Parathyroid adenoma (tissue), 2 donors: ENCODE measurements at regions not wholly inside any gene's neighbourhood (a gene's known extent, or its start where the extent isn't known, plus 50 kb on each side); places are given as distances from the start of the nearest gene placed in this dataset.

Source experiments
- H2AFZ ChIP-seq: fragments of 300-600 bp; sonication (generic); one replicate; pipeline ENCODE4 v1.7.0; 2017; ENCODE audit warnings: antibody characterized with exemption, mild to moderate bottlenecking
- H3K27ac ChIP-seq: fragments of 300-600 bp; sonication (generic); one replicate; pipeline ENCODE4 v1.7.0; 2017
- H3K27me3 ChIP-seq: fragments of 300-600 bp; sonication (generic); one replicate; pipeline ENCODE4 v1.7.0; 2017; ENCODE audit warnings: low read length; ENCODE audit not compliant: control insufficient read depth, insufficient read depth
- H3K36me3 ChIP-seq: fragments of 300-600 bp; sonication (generic); one replicate; pipeline ENCODE4 v1.7.0; 2017; ENCODE audit warnings: low read length; ENCODE audit not compliant: control insufficient read depth, insufficient read depth
- H3K4me1 ChIP-seq: fragments of 300-600 bp; sonication (generic); one replicate; pipeline ENCODE4 v1.7.0; 2017; ENCODE audit warnings: control low read depth
- H3K4me2 ChIP-seq: fragments of 300-600 bp; sonication (generic); one replicate; pipeline ENCODE4 v1.7.0; 2017; ENCODE audit warnings: low read length
- H3K4me3 ChIP-seq: fragments of 300-600 bp; sonication (generic); one replicate; pipeline ENCODE4 v1.7.0; 2017; ENCODE audit warnings: low read depth, low read length
- H3K79me2 ChIP-seq: fragments of 300-600 bp; sonication (generic); one replicate; pipeline ENCODE4 v1.7.0; 2017; ENCODE audit warnings: control low read depth
- H3K9ac ChIP-seq: fragments of 300-600 bp; sonication (generic); one replicate; pipeline ENCODE4 v1.7.0; 2017; ENCODE audit warnings: mild to moderate bottlenecking
- H3K9me3 ChIP-seq: fragments of 300-600 bp; sonication (generic); one replicate; pipeline ENCODE4 v1.7.0; 2017; ENCODE audit warnings: low read length; ENCODE audit not compliant: control insufficient read depth
- CTCF ChIP-seq: fragments of 300-600 bp; sonication (generic); IDR thresholded peaks from one replicate; pipeline ENCODE4 v1.7.0; 2017; ENCODE audit warnings: antibody characterized with exemption, mild to moderate bottlenecking
- donor health status: primary hyperparathyroidism.

- H3K79me2 ChIP-seq, result no peaks in the 10 kb centered on the region
- TF ChIP-seq CTCF, result no peak
- H3K4me1 ChIP-seq, result no peaks in the 10 kb centered on the region
- no peaks in the 10 kb centered on the region for H3K27me3 ChIP-seq
- H3K9ac ChIP-seq, result no peak overlapping the region
- peak overlapping the region; percentile 32 for H3K4me2 ChIP-seq
- H3K4me3 ChIP-seq, result peak overlapping the region; percentile 31
- no peaks in the 10 kb centered on the region for H3K36me3 ChIP-seq
- no peak overlapping the region for H2AFZ ChIP-seq
- no peaks in the 10 kb centered on the region for H3K9me3 ChIP-seq
- H3K27ac ChIP-seq, result no peak overlapping the region
Measured at GRCh38 chr6:18062733-18063132, 59.7 kb downstream of the NHLRC1 start.

DNA sequence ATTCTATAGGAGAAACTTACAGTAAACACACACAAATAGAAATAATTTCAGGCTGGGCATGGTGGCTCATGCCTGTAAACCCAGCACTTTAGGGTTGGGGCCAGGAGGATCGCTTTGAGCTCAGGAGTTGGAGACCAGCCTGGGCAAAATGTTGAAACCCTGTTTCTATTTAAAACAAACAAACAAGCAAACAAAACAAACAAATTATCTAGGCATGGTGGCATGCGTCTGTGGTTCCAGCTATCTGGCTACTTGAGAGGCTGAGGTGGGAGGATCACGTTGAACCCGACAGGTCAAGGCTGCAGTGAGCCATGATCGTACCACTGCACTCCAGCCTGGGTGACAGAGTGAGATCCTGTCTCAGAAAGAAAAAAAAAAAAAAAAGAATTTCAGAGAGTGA, 64.0 kb downstream of the NHLRC1 start:
- no peak for TF ChIP-seq CTCF
- H3K27me3 ChIP-seq, result no peaks in the 10 kb centered on the region
- H3K79me2 ChIP-seq, result no peaks in the 10 kb centered on the region
- H3K36me3 ChIP-seq, result no peaks in the 10 kb centered on the region
- no peak overlapping the region for H2AFZ ChIP-seq
- H3K9ac ChIP-seq, result no peak overlapping the region
- H3K27ac ChIP-seq, result no peak overlapping the region
- no peaks in the 10 kb centered on the region for H3K4me1 ChIP-seq
- no peaks in the 10 kb centered on the region for H3K9me3 ChIP-seq
- H3K4me3 ChIP-seq, result no peak overlapping the region
- no peak overlapping the region for H3K4me2 ChIP-seq

DNA sequence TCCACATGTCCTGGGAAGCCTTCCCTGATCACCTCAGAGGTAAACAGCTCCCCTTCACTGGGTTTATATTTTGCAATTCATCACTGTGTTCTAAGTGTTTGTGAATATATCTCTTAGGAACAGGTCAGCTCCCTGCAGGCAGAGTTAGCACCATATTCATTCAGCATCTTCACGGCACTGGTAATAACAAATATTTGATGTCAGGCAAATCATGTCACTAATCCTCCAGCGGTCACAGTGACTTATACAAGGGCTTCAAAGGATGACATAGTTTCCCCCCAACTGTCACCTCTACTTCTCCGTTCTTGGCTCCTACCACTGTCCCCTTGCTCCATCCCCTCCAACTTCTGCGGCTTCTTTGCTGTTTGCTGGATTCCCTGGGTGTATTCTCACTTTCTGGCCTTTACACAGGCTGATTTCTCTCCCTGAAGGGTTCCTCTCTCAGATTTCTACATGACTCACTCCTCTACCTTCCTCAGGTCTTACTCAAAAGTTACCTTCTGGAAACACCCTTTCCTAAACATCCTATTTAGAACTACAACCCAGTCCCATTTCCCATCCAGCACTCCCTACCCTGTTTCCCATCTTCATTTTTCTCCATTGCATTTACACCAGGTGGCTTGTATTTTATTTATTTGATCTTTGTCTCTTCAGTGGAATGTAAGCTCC, 66.6 kb downstream of the NHLRC1 start:
- Histone ChIP-seq H3K27ac (no peak overlapping the region), H3K27me3 (no peaks in the 10 kb centered on the region), H3K4me1 (no peaks in the 10 kb centered on the region), H3K79me2 (no peaks in the 10 kb centered on the region), H2AFZ (no peak overlapping the region), H3K4me2 (no peak overlapping the region), H3K9ac (no peak overlapping the region), H3K4me3 (no peak overlapping the region), H3K36me3 (no peaks in the 10 kb centered on the region), H3K9me3 (no peaks in the 10 kb centered on the region)
- TF ChIP-seq CTCF, result no peak

DNA sequence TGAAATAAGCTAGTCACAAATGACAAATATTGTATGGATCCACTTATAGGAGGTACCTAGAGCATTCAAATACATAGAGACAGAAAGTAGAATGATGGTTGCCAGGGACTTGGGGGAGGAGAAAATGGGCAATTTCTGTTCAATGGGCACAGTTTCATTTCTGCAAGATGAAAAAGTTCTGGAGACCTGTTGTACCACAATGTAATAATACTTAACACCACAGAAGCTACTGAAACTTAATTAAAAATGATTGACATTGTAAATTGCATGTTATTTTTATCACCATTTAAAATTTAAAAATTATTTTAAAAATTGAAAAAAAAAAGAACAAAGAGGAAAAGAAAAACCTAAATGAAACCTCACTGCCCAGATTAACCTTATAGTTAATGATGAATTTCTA, 67.4 kb downstream of the NHLRC1 start:
- H2AFZ ChIP-seq, result no peak overlapping the region
- H3K36me3 ChIP-seq, result no peaks in the 10 kb centered on the region
- H3K27me3 ChIP-seq, result no peaks in the 10 kb centered on the region
- H3K4me2 ChIP-seq, result no peak overlapping the region
- no peak overlapping the region for H3K27ac ChIP-seq
- H3K9ac ChIP-seq, result no peak overlapping the region
- H3K9me3 ChIP-seq, result no peaks in the 10 kb centered on the region
- no peaks in the 10 kb centered on the region for H3K4me1 ChIP-seq
- H3K79me2 ChIP-seq, result no peaks in the 10 kb centered on the region
- no peak for TF ChIP-seq CTCF
- H3K4me3 ChIP-seq, result no peak overlapping the region
